LNCAP (cell line): ENCODE measurements at regions not wholly inside any gene's neighbourhood (a gene's known extent, or its start where the extent isn't known, plus 50 kb on each side); places are given as distances from the start of the nearest gene placed in this dataset.

Source experiments
- TF ChIP-seq, protein P1 (sequence below): fragments of 450-650 bp; IDR thresholded peaks from 2 replicates; pipeline ENCODE4 v1.5.1; 2017; ENCODE audit warnings: mild to moderate bottlenecking

DNA sequence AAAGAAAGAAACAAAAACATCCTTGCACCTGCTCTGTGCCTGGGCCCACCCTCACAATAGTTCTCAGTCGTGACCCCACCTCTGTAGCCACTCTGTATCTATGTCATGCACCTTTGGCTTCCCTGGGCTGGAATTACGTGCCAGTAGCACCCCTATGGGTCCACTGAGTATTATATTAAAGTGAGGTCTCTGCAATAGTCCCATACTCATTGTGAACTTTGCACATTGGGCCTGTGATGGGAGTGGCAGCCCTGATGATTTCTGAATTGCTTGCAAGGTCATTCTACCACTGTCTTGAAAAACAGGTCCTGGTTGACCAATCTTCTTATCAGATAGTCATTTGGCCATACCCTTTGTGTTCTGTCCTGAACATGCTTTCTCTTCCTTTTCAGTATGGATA is 1012.1 kb downstream of the RAB28 start:
- TF ChIP-seq, protein P1, sequence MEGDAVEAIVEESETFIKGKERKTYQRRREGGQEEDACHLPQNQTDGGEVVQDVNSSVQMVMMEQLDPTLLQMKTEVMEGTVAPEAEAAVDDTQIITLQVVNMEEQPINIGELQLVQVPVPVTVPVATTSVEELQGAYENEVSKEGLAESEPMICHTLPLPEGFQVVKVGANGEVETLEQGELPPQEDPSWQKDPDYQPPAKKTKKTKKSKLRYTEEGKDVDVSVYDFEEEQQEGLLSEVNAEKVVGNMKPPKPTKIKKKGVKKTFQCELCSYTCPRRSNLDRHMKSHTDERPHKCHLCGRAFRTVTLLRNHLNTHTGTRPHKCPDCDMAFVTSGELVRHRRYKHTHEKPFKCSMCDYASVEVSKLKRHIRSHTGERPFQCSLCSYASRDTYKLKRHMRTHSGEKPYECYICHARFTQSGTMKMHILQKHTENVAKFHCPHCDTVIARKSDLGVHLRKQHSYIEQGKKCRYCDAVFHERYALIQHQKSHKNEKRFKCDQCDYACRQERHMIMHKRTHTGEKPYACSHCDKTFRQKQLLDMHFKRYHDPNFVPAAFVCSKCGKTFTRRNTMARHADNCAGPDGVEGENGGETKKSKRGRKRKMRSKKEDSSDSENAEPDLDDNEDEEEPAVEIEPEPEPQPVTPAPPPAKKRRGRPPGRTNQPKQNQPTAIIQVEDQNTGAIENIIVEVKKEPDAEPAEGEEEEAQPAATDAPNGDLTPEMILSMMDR: no peak

DNA sequence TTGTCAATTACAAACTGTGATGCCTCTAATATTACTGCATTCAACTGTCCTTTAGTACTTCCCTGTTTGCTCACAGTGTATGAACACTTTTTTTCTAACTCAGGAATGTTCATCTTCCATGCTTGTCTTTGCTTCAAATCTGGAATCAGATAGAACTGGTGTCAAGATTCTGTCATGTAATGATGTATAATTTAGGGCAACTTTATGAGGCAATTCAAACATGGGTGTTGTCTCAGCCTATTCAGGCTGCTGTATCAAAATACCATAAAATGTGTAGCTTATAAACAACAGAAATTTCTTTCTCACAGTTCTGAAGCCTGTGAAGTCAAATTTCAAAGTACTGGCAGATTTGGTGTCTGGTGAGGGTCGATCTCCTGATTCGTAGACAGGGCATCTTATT is 1012.9 kb downstream of the RAB28 start:
- TF ChIP-seq, protein P1: no peak

- TF ChIP-seq, protein P1: no peak
Observed at GRCh38 chr4:12459126-12459525, 1025.0 kb downstream of the RAB28 start.

DNA sequence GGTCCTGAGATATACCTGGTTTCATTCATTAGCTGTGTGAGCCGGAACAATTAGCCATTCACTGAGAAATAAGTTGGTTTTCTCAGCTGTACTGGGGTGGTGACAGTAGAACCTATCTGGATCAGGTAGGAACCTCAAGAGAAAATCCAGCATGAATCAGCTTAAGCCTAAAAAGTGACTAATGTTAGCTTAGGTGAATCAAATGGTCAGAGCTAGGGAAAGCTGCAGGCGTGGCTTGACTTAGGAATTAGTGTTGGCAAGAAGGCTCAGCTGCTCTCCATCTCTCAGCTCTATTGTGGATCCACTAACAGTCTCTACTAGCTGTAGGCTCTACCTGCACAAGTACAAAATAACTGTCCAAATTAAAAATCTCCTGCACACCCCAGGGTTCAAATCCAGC is 1025.5 kb downstream of the RAB28 start:
- TF ChIP-seq, protein P1: no peak

- TF ChIP-seq, protein P1: no peak
Observed at GRCh38 chr4:12452291-12452690, 1023.6 kb upstream of the HS3ST1 start.

DNA sequence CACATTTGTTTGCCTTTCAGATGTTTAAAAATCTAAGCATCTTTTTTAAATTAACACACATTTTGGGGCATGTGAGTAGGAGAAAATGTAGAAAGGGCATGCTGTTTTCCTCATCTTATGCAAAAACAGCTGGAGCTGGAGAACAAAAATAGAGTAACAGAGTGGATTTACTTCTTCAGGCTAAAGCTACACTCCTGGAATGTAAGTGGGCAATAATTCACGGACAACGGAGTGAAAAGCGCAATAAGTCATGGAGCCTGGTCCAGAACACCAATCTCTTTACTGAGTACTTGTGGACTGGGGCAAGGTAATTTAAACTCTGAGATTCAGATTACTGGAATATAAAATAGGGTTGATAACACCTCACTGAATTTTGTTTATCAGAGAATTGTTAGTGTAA is 1018.8 kb upstream of the HS3ST1 start:
- TF ChIP-seq, protein P1: no peak

GRCh38 chr4:12446657-12447185 is 1018.0 kb upstream of the HS3ST1 start:
- TF ChIP-seq, protein P1: no peak

GRCh38 chr4:12446256-12446655 is 1017.6 kb upstream of the HS3ST1 start:
- TF ChIP-seq, protein P1: no peak
